ENCODE measurements at regions not wholly inside any gene's neighbourhood (a gene's known extent, or its start where the extent isn't known, plus 50 kb on each side); places are given as distances from the start of the nearest gene placed in this dataset.

DNA sequence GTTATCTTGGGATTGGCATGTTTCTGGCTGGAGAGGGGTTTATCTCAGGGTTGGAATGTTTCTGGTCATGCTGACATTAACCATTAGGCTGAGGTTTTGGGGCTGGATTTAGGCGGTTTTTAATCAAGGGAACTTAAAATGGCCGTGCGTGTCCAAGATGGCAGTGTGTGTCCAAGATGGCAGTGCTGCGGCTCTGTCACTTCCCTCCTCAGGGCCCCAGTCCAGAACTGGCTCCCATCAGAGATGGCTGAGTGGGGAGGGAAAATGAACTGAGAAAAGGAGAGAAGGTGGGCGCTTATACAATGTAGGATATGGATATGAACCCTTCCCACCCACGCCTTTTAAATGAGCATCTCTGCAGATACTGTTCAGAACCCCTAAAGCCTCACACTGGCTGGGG lies 175.5 kb upstream of the MYT1L start (continued):
- TF ChIP-seq, protein P1, sequence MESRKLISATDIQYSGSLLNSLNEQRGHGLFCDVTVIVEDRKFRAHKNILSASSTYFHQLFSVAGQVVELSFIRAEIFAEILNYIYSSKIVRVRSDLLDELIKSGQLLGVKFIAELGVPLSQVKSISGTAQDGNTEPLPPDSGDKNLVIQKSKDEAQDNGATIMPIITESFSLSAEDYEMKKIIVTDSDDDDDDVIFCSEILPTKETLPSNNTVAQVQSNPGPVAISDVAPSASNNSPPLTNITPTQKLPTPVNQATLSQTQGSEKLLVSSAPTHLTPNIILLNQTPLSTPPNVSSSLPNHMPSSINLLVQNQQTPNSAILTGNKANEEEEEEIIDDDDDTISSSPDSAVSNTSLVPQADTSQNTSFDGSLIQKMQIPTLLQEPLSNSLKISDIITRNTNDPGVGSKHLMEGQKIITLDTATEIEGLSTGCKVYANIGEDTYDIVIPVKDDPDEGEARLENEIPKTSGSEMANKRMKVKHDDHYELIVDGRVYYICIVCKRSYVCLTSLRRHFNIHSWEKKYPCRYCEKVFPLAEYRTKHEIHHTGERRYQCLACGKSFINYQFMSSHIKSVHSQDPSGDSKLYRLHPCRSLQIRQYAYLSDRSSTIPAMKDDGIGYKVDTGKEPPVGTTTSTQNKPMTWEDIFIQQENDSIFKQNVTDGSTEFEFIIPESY (IDR thresholded peaks at IDR 0.05; ENCODE audit: borderline replicate concordance, low read depth) = no peak

DNA sequence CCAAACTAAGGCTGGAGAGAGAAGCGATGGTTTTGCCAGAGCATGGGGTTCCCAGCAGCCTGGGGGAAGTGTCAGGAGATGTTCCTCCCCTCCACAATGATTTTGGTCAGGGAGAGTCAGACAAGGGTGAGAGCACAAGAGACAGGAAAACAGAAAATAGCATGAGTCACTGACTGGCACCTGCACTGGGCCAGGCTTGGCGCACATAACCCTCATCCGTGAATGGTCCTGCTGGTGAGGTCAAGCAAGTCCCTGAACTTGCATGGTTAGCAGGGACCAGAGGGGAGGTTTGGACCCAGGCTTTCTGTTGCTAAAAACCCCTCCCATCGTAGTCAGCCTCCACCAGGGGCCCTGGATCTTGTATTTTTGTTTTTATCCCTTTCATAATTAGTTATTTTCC lies 174.5 kb upstream of the MYT1L start:
- no peaks in the 10 kb centered on the region for H3K9me2 ChIP-seq
- no peaks in the 10 kb centered on the region for H4K20me1 ChIP-seq (ENCODE audit: insufficient read depth)
- H3F3A ChIP-seq (replicated peaks; ENCODE audit: insufficient read depth) = no peaks in the 10 kb centered on the region
- H2AFZ ChIP-seq (ENCODE audit: low read depth) = no peak overlapping the region
- TF ChIP-seq MXI1 (IDR thresholded peaks at IDR 0.05; ENCODE audit: low read depth, low read length) (no peak), EZH2phosphoT487 (IDR thresholded peaks at IDR 0.05; ENCODE audit: borderline replicate concordance, low read depth) (no peak), FOSL2 (IDR thresholded peaks at IDR 0.05; ENCODE audit: borderline replicate concordance, low read depth) (no peak), GABPA (IDR thresholded peaks at IDR 0.05; ENCODE audit: low read depth) (no peak), POLR2AphosphoS5 (IDR thresholded peaks at IDR 0.05; ENCODE audit: low read depth, low read length) (no peak), CHD2 (IDR thresholded peaks at IDR 0.05; ENCODE audit: low read length, partially characterized antibody) (no peak), RXRA (IDR thresholded peaks at IDR 0.05; ENCODE audit: borderline replicate concordance, low read depth) (no peak), NFIC (IDR thresholded peaks at IDR 0.05; ENCODE audit: borderline replicate concordance) (no peak), RAD21 (IDR thresholded peaks at IDR 0.05; ENCODE audit: low read length) (no peak), ELF1 (IDR thresholded peaks at IDR 0.05) (no peak), MEF2A (IDR thresholded peaks at IDR 0.05; ENCODE audit: borderline replicate concordance, low read depth) (no peak), TCF12 (IDR thresholded peaks at IDR 0.05) (no peak)
- TF ChIP-seq, protein P1 (IDR thresholded peaks at IDR 0.05; ENCODE audit: borderline replicate concordance, low read depth) = no peak
- TF ChIP-seq, protein P2, sequence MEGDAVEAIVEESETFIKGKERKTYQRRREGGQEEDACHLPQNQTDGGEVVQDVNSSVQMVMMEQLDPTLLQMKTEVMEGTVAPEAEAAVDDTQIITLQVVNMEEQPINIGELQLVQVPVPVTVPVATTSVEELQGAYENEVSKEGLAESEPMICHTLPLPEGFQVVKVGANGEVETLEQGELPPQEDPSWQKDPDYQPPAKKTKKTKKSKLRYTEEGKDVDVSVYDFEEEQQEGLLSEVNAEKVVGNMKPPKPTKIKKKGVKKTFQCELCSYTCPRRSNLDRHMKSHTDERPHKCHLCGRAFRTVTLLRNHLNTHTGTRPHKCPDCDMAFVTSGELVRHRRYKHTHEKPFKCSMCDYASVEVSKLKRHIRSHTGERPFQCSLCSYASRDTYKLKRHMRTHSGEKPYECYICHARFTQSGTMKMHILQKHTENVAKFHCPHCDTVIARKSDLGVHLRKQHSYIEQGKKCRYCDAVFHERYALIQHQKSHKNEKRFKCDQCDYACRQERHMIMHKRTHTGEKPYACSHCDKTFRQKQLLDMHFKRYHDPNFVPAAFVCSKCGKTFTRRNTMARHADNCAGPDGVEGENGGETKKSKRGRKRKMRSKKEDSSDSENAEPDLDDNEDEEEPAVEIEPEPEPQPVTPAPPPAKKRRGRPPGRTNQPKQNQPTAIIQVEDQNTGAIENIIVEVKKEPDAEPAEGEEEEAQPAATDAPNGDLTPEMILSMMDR (IDR thresholded peaks at IDR 0.05) = no peak
- no peak overlapping the region for H3K4me2 ChIP-seq
- POLR2A ChIA-PET = no interaction called here
- H3K9ac ChIP-seq = no peak overlapping the region
- peaks cover 0 to 15% of the 10 kb centered on the region in 2 experiments; a peak in 2 of 4 replicates for H3K4me1 ChIP-seq (ENCODE audit: control insufficient read depth in 1 of 2, insufficient read depth in 2 of 2, low read depth in 1 of 2, low read length in 1 of 2)
- 0 out of 2 replicates have a peak, but pooled peaks cover 3% of the 10 kb centered on the region for H3K9me3 ChIP-seq
- CTCF ChIA-PET = no interaction called here
- 32% methylated on average over 4 of the region's 4 CpGs for WGBS (ENCODE audit: low lambda C conversion rate)
- no peaks in the 10 kb centered on the region for H3K79me2 ChIP-seq (ENCODE audit: insufficient read depth)
- DNase-seq = no peak
- H3K4me3 ChIP-seq (ENCODE audit: low read depth in 2 of 2, low read length in 1 of 2) = no peak overlapping the region
- no peaks in the 10 kb centered on the region for H3K27me3 ChIP-seq (ENCODE audit: insufficient read depth)
- no peaks in the 10 kb centered on the region for H3K36me3 ChIP-seq (replicated peaks in 1 of 2; ENCODE audit: control insufficient read depth in 1 of 2, insufficient read depth in 2 of 2, low read length in 1 of 2)
- no peak overlapping the region for H3K27ac ChIP-seq (ENCODE audit: low read depth in 2 of 2, low read length in 1 of 2)
